NCI-H1417 (cell line): ENCODE measurements at regions not wholly inside any gene's neighbourhood (a gene's known extent, or its start where the extent isn't known, plus 50 kb on each side); places are given as distances from the start of the nearest gene placed in this dataset.

Experiments used
- DNase-seq, 3 experiments: peaks; one replicate each; lab custom pipeline; 2025; lab: John Stamatoyannopoulos, UW

DNA sequence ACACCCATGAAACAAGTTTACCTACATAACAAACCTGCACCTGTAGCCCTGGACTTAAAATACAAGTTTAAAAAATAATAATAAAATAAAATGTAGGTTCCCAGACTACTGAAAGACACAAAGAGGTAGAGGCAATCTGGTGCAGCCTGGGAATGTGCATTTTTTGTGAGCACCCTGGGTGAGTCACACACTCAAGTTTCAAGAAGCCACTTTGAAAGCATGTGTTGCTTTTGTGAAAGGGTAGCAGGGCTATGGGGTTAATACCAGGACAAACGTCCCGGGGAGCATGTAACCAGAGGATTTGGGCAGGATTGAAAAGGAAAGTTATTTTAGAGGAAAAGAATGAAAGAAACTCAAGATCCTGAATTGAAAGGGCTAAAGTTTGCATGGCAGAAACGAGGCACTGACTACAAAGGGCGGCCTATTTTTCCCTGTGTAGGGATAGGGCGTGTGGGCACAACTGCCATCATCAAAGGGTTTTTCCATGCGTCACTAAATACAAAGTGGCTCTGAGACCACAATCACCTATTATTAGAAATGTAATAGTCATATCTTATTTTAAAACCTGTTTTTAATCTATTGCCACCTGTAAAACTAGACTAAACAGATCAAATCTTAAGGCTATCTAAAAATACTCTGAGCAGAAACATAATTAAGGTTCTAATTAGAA is 314.9 kb downstream of the COG6 start:
- DNase-seq: no peak

DNA sequence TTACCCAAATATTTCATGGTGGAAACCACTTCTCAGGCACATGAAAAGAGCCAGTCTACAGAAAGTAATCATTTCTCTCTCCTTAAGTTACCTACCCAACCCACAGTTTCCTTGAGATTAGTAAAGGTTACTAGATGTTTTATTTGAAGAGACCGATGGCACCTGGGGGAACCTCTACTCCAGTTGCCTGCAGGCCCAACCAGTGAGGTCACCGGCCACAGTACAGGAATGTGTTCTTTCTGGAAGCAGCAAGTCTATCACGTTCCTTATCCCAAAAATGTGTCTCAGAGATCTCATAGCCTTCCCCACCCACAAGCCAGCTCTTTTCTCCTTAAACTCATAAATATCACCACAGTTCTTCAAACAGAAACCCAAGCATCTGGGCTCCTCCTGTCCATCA is 316.1 kb downstream of the COG6 start:
- no peak for DNase-seq

DNA sequence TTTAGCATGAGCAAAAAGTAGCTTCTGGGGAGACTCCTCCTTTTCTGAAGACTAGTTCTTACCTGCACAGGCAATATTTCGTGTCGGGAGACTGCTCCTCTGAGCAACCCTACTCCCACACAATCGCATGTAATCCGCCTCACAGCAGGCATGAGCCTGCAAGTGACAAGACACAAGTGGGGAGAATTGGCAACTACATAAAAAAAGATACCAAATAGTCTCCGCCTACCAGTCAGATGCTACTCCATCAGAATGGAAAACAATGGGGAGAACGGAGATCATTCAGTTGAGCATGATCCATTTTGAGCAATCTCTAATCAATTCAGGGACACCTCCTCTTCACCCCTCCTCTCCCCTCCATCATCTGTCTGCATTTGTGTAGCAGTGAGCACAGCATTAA is 321.0 kb downstream of the COG6 start:
- peak in 1 of 3 experiments; percentile 3 for DNase-seq

DNA sequence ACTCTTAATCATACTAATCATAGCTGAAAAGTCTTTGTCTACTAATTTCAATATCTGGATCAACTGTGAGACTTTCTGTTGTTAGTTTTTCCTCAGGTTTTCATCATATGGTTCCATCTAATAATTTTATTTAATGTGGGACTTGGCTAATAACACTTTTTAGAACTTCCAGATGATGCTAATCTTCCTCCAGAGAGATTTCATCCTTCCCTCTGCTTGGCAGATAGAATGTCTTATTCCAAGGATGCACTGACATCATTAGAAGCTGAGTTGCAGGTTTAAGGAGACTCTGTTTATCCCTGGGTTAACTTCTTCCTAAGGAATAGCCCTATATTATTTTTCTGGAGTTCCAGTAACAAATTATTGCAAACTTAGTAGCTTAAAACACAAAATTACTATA is 325.6 kb downstream of the COG6 start:
- no peak for DNase-seq

DNA sequence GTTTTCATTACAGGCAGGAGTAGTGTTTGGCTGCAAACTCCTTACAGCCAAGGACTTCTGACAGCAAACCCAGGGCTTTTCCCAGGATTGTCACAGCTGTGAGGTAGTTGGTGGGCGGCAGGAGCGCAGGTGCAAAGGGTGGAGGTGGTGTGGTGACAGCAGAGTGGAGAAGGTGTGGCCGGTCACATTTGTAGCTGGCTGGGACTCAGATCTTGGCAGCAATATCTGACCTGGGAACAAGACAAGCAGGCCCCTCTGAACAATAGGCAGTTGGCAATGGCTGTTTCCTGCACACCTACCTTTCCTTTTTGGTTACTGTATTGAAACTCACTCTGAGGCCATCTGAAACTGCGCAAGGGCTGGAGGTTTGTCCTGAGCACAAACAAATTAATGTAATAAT is 327.3 kb downstream of the COG6 start:
- no peak for DNase-seq

DNA sequence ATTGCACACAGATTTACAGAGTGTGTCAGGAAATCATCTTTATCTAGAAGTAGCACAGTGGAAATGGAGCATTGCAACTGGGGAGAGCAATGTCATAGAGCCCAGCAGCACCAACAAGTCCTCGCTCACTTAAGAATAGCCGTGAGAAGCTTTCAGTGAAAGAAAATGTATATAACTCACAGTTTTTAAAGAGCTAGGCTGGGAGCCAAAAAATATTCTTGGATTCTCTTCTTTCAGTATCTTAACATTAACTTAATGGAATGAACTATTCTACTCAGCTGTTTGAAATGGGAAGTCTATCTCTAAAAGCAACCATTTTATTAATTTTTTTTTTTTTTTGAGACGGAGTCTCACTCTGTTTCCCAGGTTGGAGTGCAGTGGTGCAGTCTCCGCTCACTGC is 329.6 kb downstream of the COG6 start:
- no peak for DNase-seq

DNA sequence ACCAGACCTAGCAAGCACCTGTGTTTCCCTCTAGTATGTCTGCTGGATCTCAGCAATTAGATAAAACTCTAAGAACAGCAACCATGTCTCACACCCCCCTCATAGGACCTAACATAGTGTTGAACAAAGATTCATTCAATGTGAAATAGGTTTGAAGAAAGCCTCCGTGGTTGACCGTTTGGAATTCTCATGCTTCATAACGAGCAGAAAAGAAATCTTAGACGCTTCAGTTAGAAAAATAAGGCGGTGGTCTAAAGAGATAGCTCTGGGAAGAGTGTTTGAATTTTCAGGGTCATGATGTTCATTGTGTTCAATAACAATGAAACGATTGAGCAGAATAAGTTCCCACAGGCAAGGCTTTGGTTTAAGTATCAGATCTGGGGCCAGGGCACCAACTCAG is 332.9 kb downstream of the COG6 start:
- no peak for DNase-seq

DNA sequence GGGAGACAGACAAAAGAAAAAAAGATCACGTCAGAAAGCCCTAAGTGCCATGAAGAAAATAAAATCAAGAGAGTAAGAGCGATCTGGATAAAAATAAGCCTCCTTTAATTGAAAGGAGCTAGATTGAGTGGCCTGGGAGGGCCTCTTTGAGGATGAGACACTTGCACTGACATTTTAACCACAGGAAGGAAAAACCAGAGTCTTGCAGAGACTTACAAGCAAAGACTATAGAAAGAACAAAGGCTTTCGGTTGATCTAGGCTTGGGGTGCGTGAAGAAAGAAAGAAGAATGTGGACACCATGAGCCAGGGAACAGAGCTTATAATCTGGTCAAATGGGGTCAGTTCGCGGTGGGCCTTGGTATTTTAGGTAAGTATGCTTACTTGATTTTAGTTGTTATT is 342.7 kb downstream of the COG6 start:
- DNase-seq: no peak

DNA sequence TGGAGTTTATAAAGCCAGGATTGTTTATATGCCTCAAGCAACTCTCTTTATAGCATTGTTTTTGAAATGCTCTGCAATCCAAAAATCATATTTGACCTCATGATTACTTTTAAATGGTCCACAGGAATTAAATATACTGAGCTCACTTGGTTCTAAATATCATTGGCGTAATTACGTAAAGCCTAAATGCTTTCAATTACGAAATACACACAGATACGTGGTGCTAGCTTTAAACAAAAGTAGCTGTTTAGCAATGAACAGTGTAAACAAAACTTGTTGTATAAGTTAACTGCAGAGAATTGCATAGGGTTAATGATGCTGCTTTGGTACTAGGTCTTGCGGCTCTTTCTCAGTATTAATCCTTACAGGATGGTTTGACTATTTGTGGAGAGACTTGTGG is 346.6 kb downstream of the COG6 start:
- no peak for DNase-seq

DNA sequence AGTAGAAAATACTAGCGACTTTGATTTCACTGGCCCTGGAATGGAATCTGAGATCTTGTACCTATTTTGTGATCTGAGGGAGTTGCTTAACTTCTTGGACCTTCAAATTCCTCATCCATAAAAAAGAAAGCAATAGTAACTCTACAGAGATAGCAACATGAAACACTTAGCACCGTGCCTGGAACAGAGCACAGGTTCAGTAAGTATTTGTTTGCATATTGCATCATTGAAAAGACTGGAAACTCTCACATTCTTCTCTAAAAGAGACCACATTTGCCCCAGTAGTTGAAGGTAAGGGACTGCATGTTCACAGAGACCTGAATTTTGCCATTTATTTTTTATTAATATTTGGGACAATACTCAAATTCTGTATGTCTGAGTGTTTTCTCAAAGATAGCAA is 358.1 kb downstream of the COG6 start:
- DNase-seq: no peak

DNA sequence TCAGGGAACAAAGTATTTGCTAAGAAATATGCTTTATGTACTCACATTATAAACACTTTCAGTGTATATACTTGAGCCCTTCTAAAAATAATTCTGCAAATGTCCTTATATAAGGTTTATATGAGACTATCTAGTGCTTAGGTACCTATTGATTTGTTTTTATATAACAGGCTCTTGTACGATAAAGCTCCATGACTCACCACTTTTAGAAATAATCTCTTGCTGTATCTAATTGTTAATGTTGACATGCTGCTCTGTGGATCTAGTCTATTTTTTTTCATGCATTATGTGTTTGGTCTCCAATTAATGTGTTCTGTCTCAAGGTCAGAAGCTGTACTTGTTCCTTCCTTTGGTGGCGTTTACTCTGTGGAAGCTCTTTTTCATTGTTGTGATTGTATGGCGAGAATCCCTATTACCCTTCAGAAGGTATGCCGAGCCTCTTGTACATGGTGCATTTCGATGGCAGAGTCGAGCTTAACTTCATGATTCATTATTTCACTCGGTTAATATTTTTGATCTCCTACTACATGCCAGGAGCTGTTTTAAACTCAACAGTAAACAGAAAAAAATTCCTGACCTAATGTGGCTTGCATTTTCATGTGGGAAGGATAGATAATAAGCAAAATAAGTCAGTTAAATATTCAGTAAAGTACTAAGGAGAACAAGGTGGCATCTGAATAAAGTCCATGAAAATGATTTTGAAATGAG is 361.6 kb downstream of the COG6 start:
- DNase-seq: no peak

DNA sequence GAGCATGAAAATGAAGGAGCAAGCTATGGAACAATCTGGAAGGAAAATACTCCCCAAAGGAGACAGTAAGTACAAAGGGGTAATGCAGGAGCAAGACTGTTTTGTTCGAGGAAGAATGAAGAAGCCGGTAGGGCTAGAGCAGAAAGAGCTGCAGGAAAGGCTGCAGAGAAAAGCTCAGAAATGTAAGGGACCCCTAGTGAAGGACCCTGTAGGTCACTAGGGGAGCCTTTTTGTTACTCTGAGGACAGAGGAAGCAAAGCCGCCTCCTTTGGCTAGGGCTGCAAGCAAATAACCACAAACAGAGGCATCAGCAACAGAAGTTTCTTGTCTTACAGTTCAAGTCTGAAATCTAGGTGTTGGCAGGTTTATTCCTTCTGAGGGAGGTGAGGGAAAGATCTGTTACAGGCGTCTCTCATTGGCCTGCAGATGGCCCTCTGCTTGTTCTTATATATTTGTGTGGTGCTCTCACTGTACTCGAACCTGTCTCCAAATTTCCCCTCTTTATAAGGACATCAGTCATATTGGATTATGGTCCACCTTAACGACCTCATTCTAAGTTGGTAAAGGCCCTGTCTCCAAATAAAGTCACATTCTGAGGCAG is 362.3 kb downstream of the COG6 start:
- no peak for DNase-seq

DNA sequence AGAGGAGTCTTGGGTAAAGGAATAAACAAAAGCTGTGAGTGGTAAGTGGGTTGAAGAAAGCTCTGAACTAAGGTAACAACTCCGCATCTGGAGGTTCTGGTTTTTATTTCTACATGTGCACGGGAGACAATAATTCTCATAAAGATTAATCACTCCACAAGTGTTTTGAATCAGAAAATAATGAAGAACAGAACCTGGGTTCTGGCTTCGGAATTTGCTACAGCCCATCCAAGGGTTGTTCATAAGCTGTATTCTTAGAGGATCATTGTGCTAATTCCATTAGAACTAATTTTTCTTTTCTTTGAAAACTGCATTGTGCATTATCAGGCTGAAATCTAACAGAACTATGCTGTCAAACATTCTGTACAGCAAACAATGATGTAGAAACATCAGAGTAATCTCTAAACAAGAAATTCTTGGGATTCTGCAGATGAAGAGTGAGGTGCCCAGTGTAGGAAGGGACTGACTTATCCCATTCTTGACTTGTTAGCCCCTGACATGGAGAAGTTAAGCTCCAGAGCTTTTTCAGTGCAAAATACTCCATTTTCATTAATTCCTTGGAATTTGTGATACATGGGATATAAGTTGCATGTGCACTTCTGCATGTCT is 368.2 kb downstream of the COG6 start:
- no peak for DNase-seq

DNA sequence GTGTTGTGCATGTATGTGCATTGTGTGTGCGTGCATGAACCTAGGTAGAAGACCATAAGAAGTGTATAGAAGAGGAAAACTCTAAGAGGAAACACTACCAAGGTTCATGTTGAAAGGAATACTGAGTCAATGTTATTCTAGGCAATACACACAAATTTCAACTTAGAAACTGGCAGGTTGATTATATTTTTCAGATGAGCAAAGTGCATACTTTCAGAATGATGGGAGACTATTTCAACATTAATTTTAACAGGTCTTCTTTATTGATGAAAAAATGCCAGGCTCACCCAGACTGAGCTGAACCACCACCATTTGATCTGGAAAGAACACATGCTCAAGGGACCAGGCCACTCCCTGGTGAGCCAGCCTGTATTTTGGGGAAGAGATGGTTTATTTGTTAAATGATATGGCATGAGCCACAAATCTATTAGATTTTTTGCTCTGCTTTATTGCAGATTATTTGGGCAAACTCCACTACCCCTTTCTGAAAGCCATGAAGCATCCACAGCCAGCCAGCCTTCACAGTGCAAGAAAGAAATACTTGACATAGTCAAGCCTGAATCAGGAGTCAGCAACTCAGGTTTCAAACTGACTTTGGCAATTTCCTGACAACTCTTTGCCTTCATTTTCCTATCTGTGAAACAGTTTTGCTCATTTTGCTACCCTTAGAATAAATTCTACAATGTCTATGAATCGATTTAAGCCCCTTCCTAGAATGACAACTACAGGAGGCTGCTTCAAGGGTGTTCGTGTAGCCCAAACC is 368.9 kb downstream of the COG6 start:
- no peak for DNase-seq

DNA sequence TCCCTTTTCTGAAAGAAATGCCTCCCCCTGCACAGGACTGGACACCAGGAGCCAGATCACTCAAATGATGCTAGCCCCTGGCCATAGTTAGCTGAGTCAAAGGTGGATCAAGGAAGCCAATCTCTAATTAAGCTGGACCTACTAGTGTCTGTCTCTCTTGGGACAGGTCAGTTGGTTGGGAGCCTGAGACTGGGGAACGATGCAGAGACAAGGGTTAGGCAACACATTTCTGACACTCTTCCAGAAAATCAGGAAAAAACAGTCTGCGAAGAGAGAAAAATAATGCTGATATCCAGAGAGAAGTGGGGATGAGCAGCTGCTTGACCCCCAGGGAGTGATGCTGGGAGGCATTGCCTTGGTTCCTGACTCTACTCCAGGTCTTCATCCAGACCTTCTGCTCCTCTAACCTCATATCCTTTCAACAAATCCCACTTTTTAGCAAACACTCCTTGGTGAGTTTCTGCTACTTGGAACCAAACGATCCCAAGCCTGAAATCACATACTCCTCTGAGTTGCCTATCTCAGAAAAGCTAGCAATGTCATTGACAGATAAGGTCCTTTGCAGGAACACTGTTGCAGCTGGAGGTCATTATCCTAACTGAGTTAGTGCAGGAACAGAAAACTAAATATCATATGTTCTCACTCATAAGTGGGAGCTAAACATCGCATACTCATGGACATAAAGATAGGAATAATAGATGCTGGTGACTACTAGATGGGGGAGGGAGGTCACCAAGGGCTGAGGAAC is 369.7 kb downstream of the COG6 start:
- no peak for DNase-seq

DNA sequence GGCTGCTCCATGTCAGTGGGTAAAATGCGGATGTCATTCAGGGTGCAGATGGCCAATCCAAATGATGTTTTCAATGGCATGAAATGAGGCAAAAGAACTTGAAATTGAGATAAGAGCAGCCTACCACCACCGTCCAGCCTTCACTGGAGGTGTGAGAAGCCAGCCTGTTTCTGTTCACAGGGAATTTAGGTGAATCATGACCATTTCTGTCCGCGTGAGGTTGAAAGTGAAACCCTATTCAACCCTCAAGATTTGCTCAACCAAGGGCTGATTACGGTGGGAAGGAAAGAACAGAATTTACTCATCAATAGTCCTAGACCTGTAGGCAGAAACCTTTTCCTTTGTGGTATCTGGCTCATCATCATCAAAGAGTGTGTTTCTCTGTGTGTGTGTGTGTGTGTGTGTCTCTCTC is 370.7 kb downstream of the COG6 start:
- no peak for DNase-seq

DNA sequence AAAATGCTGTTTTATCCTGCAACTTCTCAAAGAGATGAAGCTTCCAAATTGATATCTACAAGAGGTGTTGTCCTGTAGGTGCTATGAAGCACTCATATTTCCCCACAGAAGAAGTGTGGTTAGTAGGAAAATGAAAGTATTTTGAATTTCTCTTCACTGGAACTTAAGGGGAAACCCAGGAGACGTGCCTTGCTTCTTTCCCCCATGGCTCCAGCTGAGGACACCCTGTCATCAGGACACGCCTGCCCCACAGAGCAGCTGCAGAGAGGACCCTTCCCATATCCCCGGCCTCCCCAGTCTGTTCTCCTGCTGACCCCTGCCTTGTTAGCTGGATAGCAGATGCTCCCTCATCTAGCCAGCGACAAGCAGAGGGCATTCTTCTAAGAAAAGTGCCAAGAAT is 371.3 kb downstream of the COG6 start:
- no peak for DNase-seq

DNA sequence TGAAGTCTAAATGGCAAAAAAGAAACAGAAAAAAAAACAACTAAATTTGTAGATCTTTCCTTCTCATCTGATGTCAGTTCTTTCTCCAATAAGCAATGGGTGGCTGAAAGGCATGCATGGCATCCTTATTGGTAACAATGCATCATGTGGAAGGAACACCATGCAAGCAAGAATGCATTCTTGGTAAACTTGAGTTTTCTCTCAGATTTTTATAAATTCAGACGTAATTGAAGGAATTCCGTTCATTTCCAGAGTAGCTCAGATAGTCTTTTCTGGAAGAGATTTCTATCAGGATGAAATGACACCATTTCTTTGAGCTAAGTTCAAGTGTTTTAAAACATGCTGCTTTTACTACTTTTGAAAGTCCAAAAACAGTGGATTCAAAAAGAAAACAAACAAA is 373.0 kb downstream of the COG6 start:
- DNase-seq: no peak

DNA sequence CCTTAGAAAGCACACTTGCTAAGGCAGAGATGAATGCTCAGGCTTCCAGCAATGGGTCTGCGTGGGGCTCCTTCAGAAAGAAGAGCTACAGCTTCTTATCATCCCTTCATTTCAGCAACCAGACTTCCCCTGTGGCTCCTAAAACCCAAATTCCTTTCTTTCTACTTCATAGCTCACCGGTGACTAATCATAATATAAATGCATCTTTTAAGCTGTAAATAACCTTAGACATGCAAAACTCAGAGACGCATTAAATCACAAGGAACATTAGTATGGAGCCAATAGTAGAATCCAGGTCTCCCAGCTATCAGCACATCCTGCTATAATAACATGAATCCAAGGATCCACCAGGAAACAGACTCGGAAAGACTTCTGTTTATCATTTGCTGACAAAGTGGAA is 375.6 kb downstream of the COG6 start:
- DNase-seq: no peak

DNA sequence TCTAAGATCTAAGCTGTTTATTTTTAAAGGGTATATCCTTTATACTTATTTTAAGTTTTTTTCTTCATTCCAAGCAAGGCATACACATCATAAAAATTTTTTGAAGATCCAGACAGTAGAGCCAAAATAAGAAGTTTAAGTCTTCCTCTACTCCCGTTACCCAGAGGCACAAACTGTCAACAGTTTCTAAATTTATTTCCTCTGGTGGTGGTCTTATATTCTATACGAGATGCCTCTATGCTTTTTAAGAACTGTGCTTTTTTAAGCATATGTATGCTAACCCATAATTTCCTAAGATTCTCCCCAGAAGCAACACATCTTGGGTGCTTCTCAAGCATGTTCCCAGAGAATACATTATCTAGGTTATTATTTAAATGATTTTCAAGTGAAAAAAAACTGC is 383.6 kb downstream of the COG6 start:
- no peak for DNase-seq

DNA sequence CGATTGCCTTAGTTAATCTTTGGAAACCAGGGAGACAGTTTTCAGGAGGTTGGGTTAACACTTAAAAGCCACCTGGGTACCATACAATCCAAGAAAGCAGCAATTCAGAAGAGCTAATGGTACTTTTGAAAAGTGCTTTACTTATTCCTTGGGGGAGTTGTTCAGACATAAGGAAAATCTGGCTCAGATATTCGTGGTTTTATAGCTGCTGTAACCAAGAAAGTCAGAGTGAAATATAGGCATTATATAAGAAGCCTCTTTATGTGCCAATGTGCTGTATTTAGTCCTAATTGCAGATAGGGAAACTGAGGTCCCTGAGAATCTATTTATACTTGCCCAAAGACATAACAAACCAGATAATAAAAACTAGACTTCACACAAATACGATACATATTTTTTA is 387.5 kb downstream of the COG6 start:
- DNase-seq: no peak

DNA sequence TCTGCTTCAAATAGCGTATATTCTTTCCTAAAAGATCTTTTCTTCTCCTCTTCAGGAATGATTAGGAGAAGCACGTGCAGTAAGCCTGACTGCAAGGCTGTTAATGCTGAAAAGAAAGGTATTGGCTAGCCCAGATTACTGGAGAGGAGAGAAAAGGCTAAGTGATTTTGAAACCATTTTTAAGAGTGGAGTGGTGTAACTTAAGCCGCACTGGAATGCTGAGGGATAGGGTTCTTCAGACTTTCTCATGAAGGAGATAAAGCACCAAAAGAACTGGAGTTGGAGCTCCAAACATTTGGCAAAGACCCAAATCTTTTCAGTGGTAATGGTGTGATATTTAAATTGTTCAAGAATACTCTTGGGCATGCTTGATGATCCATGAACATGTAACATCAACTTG is 388.3 kb downstream of the COG6 start:
- DNase-seq: no peak
